Fibroblast of lung (primary cell): ENCODE measurements at regions not wholly inside any gene's neighbourhood (a gene's known extent, or its start where the extent isn't known, plus 50 kb on each side); places are given as distances from the start of the nearest gene placed in this dataset.

ENCODE experiments used
- EZH2 ChIP-seq: IDR thresholded peaks from 2 replicates; pipeline ENCODE4 v1.5.1; 2012; ENCODE audit warnings: low read length, control low read depth, mild to moderate bottlenecking; ENCODE audit errors: missing control alignments
- TF ChIP-seq, protein P1 (sequence below), 2 donors: IDR thresholded peaks in 1 of 2; conservative IDR thresholded peaks in 1 of 2; 1 replicate in 1 of 2; 2 replicates in 1 of 2; pipeline ENCODE4 v1.5.1; 2011 to 2012; ENCODE audit warnings: low read length in 2 of 2, control low read depth in 1 of 2, inconsistent platforms in 1 of 2, low read depth in 1 of 2, mild to moderate bottlenecking in 1 of 2

DNA sequence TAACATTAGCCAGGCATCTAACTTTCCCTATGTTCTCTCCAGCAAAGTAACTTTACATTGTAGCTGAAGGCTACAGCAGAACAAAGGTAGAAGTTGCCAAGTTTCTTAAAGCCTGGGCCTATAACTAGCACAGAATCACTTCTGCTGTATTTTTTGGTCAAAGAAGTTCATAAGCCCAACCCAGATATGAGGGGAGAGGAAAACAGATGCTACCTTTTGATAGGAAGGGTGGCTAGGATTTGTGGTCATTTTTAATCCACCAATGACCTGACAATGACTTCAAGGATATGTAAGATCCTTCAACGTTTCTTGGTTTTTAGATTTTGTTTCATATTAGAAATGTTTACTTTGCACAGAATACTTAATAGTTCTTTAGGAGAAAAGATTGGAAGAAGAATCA lies 64.2 kb upstream of the RANBP3L start:
- TF ChIP-seq, protein P1, sequence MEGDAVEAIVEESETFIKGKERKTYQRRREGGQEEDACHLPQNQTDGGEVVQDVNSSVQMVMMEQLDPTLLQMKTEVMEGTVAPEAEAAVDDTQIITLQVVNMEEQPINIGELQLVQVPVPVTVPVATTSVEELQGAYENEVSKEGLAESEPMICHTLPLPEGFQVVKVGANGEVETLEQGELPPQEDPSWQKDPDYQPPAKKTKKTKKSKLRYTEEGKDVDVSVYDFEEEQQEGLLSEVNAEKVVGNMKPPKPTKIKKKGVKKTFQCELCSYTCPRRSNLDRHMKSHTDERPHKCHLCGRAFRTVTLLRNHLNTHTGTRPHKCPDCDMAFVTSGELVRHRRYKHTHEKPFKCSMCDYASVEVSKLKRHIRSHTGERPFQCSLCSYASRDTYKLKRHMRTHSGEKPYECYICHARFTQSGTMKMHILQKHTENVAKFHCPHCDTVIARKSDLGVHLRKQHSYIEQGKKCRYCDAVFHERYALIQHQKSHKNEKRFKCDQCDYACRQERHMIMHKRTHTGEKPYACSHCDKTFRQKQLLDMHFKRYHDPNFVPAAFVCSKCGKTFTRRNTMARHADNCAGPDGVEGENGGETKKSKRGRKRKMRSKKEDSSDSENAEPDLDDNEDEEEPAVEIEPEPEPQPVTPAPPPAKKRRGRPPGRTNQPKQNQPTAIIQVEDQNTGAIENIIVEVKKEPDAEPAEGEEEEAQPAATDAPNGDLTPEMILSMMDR (conservative IDR thresholded peaks at IDR 0.05 in 1 of 2, IDR thresholded peaks at IDR 0.05 in 1 of 2; ENCODE audit: low read depth in 1 of 2, low read length in 2 of 2), result no peak
- no peak for TF ChIP-seq EZH2
